ENCODE measurements at regions not wholly inside any gene's neighbourhood (a gene's known extent, or its start where the extent isn't known, plus 50 kb on each side); places are given as distances from the start of the nearest gene placed in this dataset.

- peak; percentile 33 for DNase-seq (ENCODE audit: low spot score)
Observed at GRCh38 chr3:78148986-78149717, 1109.3 kb downstream of the ROBO2 start.

DNA sequence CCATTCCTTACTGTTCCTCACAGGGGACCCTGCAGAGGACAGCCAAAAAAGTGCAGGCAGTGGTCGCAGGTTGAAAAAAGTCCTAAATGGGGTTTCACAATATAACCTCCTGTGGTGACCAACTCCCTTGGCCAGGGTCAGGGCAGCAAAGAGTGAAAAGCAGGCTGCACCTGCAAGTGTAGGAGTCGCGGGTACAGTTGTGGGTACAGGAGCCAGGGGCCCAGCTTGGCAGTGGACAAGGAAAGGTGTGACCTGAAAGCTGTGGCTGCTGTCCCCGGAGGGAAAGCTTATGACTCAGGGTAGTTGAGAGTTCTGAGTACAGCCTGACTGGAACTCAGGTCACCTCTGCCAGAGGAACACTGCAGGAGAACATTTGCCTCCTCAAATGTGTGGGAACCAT, 1114.1 kb downstream of the ROBO2 start:
- no peak for DNase-seq (ENCODE audit: low spot score)

DNA sequence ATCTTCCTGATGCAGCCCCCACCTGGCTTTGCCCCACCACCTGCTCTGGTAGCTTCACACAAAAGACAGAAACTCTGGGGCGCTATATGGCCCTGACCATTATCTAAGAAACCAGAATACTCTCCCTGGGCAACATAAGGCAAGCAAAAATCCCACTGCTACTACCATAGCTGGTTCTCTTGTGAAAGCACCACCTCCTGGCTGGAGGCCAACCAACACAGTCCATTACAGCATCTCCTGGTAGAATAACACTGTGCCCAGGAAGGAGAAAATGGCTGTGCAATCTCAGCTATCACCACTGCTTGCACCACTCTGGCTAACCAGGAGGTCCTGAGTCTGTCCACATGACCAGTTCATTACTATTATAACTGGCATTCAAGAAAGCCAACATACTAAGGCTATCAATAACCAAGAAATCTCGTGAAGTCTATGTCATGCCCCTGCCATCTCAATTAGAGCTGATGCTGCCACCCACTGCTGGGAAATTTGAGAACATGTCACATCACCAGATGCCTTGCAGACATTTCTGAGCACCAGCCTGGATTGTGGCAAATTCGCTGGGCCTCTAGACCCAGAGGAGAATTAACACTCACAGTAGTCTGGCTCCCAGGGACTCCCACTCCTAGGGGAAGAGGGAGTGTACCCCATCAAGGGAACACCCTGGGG, 1114.8 kb downstream of the ROBO2 start:
- no peak for DNase-seq (ENCODE audit: low spot score)

- DNase-seq (ENCODE audit: low spot score), result no peak
Observed at GRCh38 chr3:78161736-78162135, 1121.8 kb downstream of the ROBO2 start.

GRCh38 chr3:78163379-78163778, 1123.5 kb downstream of the ROBO2 start:
- no peak for DNase-seq (ENCODE audit: low spot score)

GRCh38 chr3:78165876-78166275, 1126.0 kb downstream of the ROBO2 start:
- DNase-seq (ENCODE audit: low spot score), result no peak

DNA sequence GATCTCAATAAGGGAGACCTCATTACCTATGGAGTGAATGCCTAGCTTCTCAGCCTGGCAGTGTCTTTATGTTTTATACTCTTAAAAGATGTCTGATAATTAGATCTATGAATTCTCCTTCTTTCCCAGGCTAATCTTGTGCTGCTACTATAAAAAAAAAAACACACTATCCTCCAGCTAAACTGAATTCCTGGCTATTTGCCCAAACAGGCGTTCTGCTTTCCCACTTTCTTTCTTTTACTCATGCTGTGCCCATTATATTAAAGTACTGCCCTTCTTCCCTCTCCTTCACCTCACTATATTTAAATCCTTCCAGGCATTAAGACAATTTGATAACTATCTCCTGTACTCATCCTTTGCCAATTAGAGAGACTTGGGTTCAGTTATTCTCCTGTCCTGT, 1134.9 kb downstream of the ROBO2 start:
- no peak for DNase-seq (ENCODE audit: low spot score)

DNA sequence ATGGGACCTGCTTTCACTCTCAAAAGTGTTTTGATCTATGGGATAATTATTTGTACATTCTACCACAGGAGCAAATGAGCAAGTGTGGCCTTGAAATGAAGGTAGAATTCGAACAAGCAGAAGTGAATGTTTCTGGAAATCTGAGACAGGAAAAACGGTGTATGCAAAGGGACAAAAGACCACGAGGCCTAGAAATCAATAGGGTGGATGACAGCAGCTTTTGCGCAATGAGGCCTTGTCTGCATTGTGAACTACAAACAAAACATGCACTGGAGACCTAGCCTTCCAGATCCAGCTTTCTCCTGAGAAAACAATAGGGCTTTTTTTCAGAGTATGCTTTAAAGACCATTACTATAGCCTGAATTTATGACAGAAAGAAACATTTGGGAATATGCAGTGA, 1137.0 kb downstream of the ROBO2 start:
- no peak for DNase-seq (ENCODE audit: low spot score)

DNA sequence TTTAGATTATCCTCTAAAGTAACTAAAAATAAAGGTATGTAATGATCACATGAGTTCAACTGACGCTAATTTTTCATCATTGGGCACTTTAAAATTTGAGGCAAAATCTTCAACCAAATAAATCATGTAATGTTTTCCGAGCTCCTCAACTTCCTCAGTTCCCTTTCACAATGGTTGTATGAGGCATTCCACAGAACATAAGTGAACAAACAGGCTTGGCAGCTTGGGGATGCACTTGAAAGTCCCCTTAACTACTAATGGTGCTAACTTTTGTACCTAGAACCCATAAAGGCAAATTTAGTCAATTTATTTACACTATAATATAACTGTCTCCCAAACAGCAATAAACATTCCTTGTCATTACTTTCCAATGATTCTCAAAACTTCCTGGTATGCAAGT, 1137.9 kb downstream of the ROBO2 start:
- DNase-seq (ENCODE audit: low spot score), result no peak

DNA sequence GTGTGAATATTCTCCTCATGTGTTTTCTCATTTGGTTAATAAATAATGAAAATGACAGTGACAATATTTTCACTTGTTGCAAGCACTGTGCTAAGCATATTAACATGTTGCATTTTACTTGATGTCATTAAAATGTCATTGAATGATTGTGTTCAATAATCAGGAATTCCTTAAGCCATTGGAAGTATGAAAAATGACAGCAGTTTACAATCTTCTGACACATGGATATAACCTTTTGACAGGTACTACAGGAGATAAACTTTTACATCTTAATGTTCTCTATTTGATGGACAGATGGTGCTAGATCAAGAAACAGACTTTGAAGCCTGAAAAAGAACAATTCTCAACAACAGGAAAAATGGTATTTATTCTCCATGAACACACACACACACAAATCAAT, 1138.3 kb downstream of the ROBO2 start:
- DNase-seq (ENCODE audit: low spot score), result no peak

- no peak for DNase-seq (ENCODE audit: low spot score)
Observed at GRCh38 chr3:78178740-78179363, 1139.0 kb downstream of the ROBO2 start.

DNA sequence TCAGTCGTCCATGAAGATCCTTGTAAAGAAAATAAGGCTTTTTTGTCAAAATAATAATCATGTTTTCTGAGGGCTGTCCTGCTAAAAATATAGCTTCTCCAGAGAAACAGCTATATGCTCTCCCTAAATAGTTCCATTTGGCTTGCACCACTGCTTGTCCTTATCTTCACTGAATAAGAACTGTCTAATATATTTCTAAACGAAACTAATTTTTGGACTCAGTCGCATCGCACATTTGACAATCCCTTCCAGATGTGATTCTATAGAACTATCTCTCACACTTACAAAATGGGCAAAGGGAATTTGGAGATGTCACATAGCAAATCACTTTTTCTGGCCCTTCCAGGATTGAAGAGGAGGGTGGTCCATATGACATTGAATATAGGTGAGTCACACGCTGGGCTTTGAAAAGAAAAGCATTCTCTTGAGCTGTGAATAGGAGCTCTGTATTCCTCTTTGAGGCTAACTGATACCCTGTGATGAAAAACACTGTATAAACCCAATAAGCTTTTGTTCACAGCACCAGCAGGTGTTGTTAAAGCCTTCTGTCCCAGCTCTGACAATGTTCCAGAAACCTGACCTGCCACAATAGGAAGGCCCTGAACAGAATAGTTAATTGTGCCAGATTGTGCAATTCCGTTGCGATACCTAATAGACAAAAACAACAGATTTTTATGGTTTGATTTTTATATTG, 1144.2 kb downstream of the ROBO2 start:
- DNase-seq (ENCODE audit: low spot score), result peak; percentile 4

- no peak for DNase-seq (ENCODE audit: low spot score)
Observed at GRCh38 chr3:78186404-78186803, 1146.5 kb downstream of the ROBO2 start.

- DNase-seq (ENCODE audit: low spot score), result no peak
Observed at GRCh38 chr3:78201091-78201490, 1161.2 kb downstream of the ROBO2 start.

DNA sequence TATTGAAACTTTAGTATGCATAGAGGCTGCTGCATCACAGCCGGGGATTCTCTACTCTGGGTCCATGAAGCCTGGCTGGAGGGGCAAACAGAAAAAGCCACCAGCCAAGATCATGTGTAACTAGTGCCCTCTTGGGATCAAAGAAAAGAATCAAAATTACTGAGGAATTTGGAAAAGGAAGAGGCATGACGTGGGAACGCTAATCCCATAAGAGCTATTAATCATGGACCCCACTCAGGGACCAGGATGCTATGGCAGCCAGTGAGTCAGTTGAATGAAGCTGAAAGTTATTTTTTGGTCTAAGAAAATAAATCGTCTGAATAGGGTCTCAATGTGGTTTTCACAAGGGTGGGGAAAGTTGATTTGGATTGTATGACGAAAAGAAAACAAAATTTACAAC, 1165.1 kb downstream of the ROBO2 start:
- peak; percentile 47 for DNase-seq (ENCODE audit: low spot score)

GRCh38 chr3:78221300-78221699, 1181.4 kb downstream of the ROBO2 start:
- no peak for DNase-seq (ENCODE audit: low spot score)

DNA sequence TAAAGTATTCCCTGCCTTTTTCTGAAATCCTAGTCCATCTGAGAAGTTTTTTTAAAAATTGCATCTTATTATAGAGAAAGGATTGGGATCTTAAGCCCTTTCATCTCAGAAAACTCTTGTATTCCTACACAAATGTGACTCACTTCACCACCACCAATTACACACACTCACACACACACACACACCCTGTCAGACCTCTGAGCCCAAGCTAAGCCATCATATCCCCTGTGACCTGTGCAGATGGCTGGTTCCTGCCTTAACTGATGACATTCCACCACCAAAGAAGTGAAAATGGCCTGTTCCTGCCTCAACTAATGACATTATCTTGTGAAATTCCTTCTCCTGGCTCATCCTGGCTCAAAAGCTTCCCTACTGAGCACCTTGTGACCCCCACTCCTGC, 1181.9 kb downstream of the ROBO2 start:
- no peak for DNase-seq (ENCODE audit: low spot score)

GRCh38 chr3:78235841-78236240, 1195.9 kb downstream of the ROBO2 start:
- no peak for DNase-seq (ENCODE audit: low spot score)

- DNase-seq (ENCODE audit: low spot score), result no peak
Observed at GRCh38 chr3:78238811-78239210, 1198.9 kb downstream of the ROBO2 start.

GRCh38 chr3:78242724-78243123, 1202.8 kb downstream of the ROBO2 start:
- no peak for DNase-seq (ENCODE audit: low spot score)

DNA sequence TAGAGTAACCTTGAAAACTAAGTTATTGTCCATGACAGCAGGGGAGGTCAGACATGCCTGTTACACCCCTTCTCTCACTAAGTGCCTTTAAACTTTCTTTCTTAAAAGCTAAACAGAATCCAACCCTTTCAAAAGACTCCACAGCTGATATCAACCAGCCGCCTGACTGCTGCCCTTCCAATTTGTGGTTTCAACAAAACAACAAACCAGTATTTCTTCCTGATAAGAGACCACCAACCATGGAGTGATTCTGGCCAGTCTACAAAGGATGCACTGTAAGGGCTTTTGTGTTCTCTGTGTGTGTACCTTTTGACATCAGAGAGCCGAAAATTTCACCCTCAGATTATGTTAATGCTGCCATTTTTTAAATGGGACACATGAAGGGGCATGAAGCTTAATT, 1204.2 kb downstream of the ROBO2 start:
- DNase-seq (ENCODE audit: low spot score), result no peak

DNA sequence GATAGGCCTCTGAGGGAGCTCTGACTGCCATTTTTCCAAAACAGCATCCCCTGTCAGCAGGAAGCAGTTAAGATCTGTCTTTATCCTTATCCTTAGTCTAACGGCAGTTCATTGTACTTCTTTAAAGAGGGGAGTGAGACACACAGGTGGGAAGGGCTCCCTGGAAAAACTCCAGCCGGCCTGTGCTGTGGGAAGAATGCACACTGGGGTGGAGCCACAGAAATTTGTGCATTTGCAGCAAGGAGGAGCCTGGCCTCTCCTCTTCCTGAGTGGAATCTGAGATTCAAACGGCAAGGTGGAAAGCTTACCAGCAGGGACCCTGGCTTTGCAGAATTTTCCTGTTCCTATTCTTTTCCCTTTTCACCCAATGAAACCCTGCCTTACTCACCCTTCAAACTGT, 1209.4 kb downstream of the ROBO2 start:
- no peak for DNase-seq (ENCODE audit: low spot score)

DNA sequence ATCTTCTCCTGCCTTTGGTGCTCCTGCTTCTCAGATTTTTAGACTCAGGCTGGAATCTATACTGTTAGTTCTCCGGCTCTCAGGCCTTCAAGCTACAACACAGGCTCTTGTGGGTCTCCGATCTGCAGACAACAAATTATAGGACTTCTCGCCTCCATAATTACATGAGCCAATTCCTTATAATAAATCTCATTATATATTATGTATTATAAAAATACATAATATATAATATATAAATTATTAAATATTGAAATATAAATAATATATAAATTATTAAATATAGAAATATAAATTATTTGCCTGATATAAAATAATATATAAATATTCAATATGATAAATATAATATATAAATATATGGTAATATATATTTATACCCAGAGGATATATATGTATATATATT, 1214.0 kb downstream of the ROBO2 start:
- DNase-seq (ENCODE audit: low spot score), result no peak

Measured in A172 (cell line).